Panc1 (cell line): ENCODE measurements at regions not wholly inside any gene's neighbourhood (a gene's known extent, or its start where the extent isn't known, plus 50 kb on each side); places are given as distances from the start of the nearest gene placed in this dataset.

Experiments
- ATAC-seq: fragments of 200-7000 bp; cut with Tn5 transposase; 2 replicates; pipeline ENCODE4 v1.9.1; 2020; ENCODE audit warnings: mild to moderate bottlenecking, moderate library complexity
- BruUV-seq: library from RNA; stranded (reverse); fragments of 400-500 nt; replicated peaks from 2 replicates; lab custom pipeline; 2021; lab: Mats Ljungman, UMichigan
- CTCF ChIA-PET: fragments of 300-600 bp; sonication (Branson Sonifier 250); formaldehyde crosslinking; loops from one replicate; lab custom pipeline; 2022; ENCODE audit warnings: antibody characterized with exemption; lab: Charles Lee
- POLR2A ChIA-PET: fragments of 300-600 bp; sonication (Branson Sonifier 250); formaldehyde crosslinking; loops from one replicate; lab custom pipeline; 2022; ENCODE audit warnings: antibody characterized with exemption; lab: Charles Lee
- DNase-seq: peaks from one replicate; pipeline ENCODE4 v3.0.0-alpha.2; 2010; ENCODE audit warnings: low read depth, low spot score
- H3K27ac ChIP-seq: 2 replicates; pipeline ENCODE4 v1.5.1; 2011; ENCODE audit warnings: mild to moderate bottlenecking, low read length, inconsistent platforms
- H3K27me3 ChIP-seq: fragments of 200-500 bp; sonication (Bioruptor generic); 2 replicates; pipeline ENCODE4 v1.6.0; 2014; ENCODE audit warnings: low read length, inconsistent platforms; ENCODE audit not compliant: control insufficient read depth, insufficient read depth
- H3K36me3 ChIP-seq: fragments of 200-500 bp; sonication (Bioruptor generic); 2 replicates; pipeline ENCODE4 v1.5.1; 2014; ENCODE audit warnings: inconsistent platforms, mild to moderate bottlenecking, low read length, moderate library complexity; ENCODE audit not compliant: control insufficient read depth, insufficient read depth
- H3K4me1 ChIP-seq: 2 replicates; pipeline ENCODE4 v1.5.1; 2011; ENCODE audit warnings: inconsistent platforms, mild to moderate bottlenecking, low read length, moderate library complexity; ENCODE audit not compliant: control insufficient read depth, insufficient read depth
- H3K4me3 ChIP-seq, 2 experiments: 2 replicates each; pipeline ENCODE4 v1.5.1; 2011 to 2012; ENCODE audit warnings: low read depth in 2 of 2, low read length in 2 of 2, mild to moderate bottlenecking in 2 of 2, inconsistent platforms in 1 of 2, moderate library complexity in 1 of 2
- H3K9me3 ChIP-seq: fragments of 200-500 bp; sonication (Bioruptor generic); 2 replicates; pipeline ENCODE4 v1.5.1; 2014; ENCODE audit warnings: low read depth, mild to moderate bottlenecking, inconsistent platforms, low read length, moderate library complexity; ENCODE audit not compliant: control insufficient read depth, insufficient read depth
- CTCF ChIP-seq: fragments of 450-650 bp; IDR thresholded peaks from 2 replicates; pipeline ENCODE4 v1.5.1; 2017; ENCODE audit warnings: mild to moderate bottlenecking
- POLR2AphosphoS5 ChIP-seq: IDR thresholded peaks from 2 replicates; pipeline ENCODE4 v1.6.1; 2012; ENCODE audit warnings: mild to moderate bottlenecking, low read depth, low read length, moderate library complexity
- REST ChIP-seq, 2 experiments: IDR thresholded peaks; 2 replicates each; pipeline ENCODE4 v1.6.1; 2011 to 2012; ENCODE audit warnings: low read depth in 2 of 2, control low read depth in 1 of 2, low read length in 1 of 2, mild to moderate bottlenecking in 1 of 2, moderate library complexity in 1 of 2; ENCODE audit not compliant: insufficient read depth in 1 of 2
- SIN3A ChIP-seq: IDR thresholded peaks from 2 replicates; pipeline ENCODE4 v1.6.1; 2012; ENCODE audit warnings: low read depth, mild to moderate bottlenecking, low read length, moderate library complexity, borderline replicate concordance; ENCODE audit not compliant: insufficient read depth
- TCF7L2 ChIP-seq: IDR thresholded peaks from 2 replicates; pipeline ENCODE4 v1.6.1; 2011; ENCODE audit warnings: mild to moderate bottlenecking, low read depth, low read length, inconsistent platforms
- in situ Hi-C: cut with HindIII; loops from 2 replicates; pipeline ENCODE4 v1.10.0; 2016; ENCODE audit warnings: low sequenced_read_pairs, low pct_unique_long_range_greater_than_20kb
- intact Hi-C: fragments of 100-400 bp; cut with micrococcal nuclease; formaldehyde crosslinking; loops from one replicate; pipeline ENCODE4 v1.10.0; 2022; ENCODE audit not compliant: unreplicated experiment

- no peak for DNase-seq
- Histone ChIP-seq H3K4me1 (no peaks in the 10 kb centered on the region), H3K27me3 (no peaks in the 10 kb centered on the region), H3K27ac (no peak overlapping the region), H3K4me3 (no peak overlapping the region), H3K9me3 (no peaks in the 10 kb centered on the region), H3K36me3 (no peaks in the 10 kb centered on the region)
- ChIA-PET POLR2A (no interaction called here), CTCF (no interaction called here)
- TF ChIP-seq REST (IDR thresholded peaks at IDR 0.05; ENCODE audit: insufficient read depth in 1 of 2, low read depth in 2 of 2, low read length in 1 of 2) (no peak), SIN3A (no peak), CTCF (no peak), POLR2AphosphoS5 (no peak), TCF7L2 (no peak)
- intact Hi-C loops: no loop called here
- no TSS peak for BruUV-seq
- ATAC-seq: no peak
- in situ Hi-C loops: no loop called here
These were observed 152.1 kb upstream of the USP24 start for GRCh38 chr1:55367273-55367672.

GRCh38 chr1:55364216-55364615, 149.1 kb upstream of the USP24 start:
- ATAC-seq (no peak), DNase-seq (no peak)
- in situ Hi-C loops: no loop called here
- Histone ChIP-seq H3K27ac (no peak overlapping the region), H3K4me1 (no peaks in the 10 kb centered on the region), H3K36me3 (no peaks in the 10 kb centered on the region), H3K27me3 (no peaks in the 10 kb centered on the region), H3K9me3 (no peaks in the 10 kb centered on the region), H3K4me3 (no peak overlapping the region)
- no TSS peak for BruUV-seq
- intact Hi-C loops: no loop called here
- CTCF ChIA-PET: no interaction called here
- POLR2A ChIA-PET: no interaction called here
- TF ChIP-seq SIN3A (no peak), TCF7L2 (no peak)

GRCh38 chr1:55363268-55363667, 148.1 kb upstream of the USP24 start:
- POLR2A ChIA-PET: interaction anchor here (0.8 kb wide), 1 partner anchor 110 kb away, joined by 3 read pairs; no protein-coding TSS in a partner anchor

More at GRCh38 chr1:55363268-55363667, 148.1 kb upstream of the USP24 start:
- no peak for TF ChIP-seq CTCF
- no peak for TF ChIP-seq SIN3A
- TF ChIP-seq POLR2AphosphoS5: no peak
- no peak for TF ChIP-seq REST (IDR thresholded peaks at IDR 0.05; ENCODE audit: insufficient read depth in 1 of 2, low read depth in 2 of 2, low read length in 1 of 2)
- no peak for TF ChIP-seq TCF7L2
- intact Hi-C loops (no loop called here), in situ Hi-C loops (no loop called here)
- Histone ChIP-seq H3K9me3 (no peaks in the 10 kb centered on the region), H3K27me3 (no peaks in the 10 kb centered on the region), H3K36me3 (no peaks in the 10 kb centered on the region), H3K27ac (no peak overlapping the region), H3K4me3 (no peak overlapping the region), H3K4me1 (no peaks in the 10 kb centered on the region)
- CTCF ChIA-PET: no interaction called here
- no peak for ATAC-seq
- DNase-seq: no peak
- BruUV-seq: no TSS peak
